T-cell (primary cell): ENCODE measurements at regions not wholly inside any gene's neighbourhood (a gene's known extent, or its start where the extent isn't known, plus 50 kb on each side); places are given as distances from the start of the nearest gene placed in this dataset.

ENCODE experiments used
- ATAC-seq, 4 experiments: fragments of 200-7000 bp in 3 of 4; fragments of 150-1000 bp in 1 of 4; cut with Tn5 transposase; replicated peaks in 1 of 4; 1 replicate in 3 of 4; 2 replicates in 1 of 4; pipeline ENCODE4 v1.10.0; 2021; ENCODE audit warnings: moderate library complexity in 3 of 4, mild to moderate bottlenecking in 2 of 4, moderate number of reproducible peaks in 1 of 4
- CTCF ChIA-PET, 2 donors: fragments of 300-600 bp; sonication (Branson Sonifier 250); formaldehyde crosslinking; loops; one replicate each; lab custom pipeline; 2022; ENCODE audit warnings: antibody characterized with exemption in 2 of 2; lab: Charles Lee
- POLR2A ChIA-PET, 2 donors: fragments of 300-600 bp; sonication (Branson Sonifier 250); formaldehyde crosslinking; loops; one replicate each; lab custom pipeline; 2022; ENCODE audit warnings: antibody characterized with exemption in 2 of 2; lab: Charles Lee
- DNase-seq, 35 experiments: peaks; one replicate each; pipeline versions ENCODE4 v3.0.0 to v3.0.0-alpha.2; 2013 to 2023
- H3K27ac ChIP-seq: one replicate; pipeline ENCODE4 v1.5.1; 2013; ENCODE audit warnings: low read length
- H3K27me3 ChIP-seq, 2 experiments: replicated peaks in 1 of 2; 1 replicate in 1 of 2; 2 replicates in 1 of 2; pipeline versions ENCODE4 v1.6.1 to v1.7.0; 2013; ENCODE audit warnings: low read length in 1 of 2, mixed read lengths in 1 of 2; ENCODE audit not compliant: control insufficient read depth in 2 of 2, insufficient read depth in 2 of 2; ENCODE audit errors: extremely low read depth in 1 of 2
- H3K36me3 ChIP-seq, 2 donors: 1 replicate in 1 of 2; 2 replicates in 1 of 2; pipeline versions ENCODE4 v1.6.1 to v1.7.0; 2013; ENCODE audit warnings: low read length in 1 of 2; ENCODE audit not compliant: control insufficient read depth in 2 of 2, insufficient read depth in 1 of 2; ENCODE audit errors: extremely low read depth in 1 of 2
- H3K4me1 ChIP-seq, 2 experiments: 1 replicate in 1 of 2; 2 replicates in 1 of 2; pipeline versions ENCODE4 v1.6.1 to v1.7.0; 2013; ENCODE audit warnings: low read length in 2 of 2, mixed read lengths in 1 of 2; ENCODE audit not compliant: insufficient read depth in 2 of 2, control insufficient read depth in 1 of 2; ENCODE audit errors: extremely low read depth in 1 of 2
- H3K4me3 ChIP-seq, 2 donors: 1 replicate in 1 of 2; 2 replicates in 1 of 2; pipeline versions ENCODE4 v1.5.1 to v1.7.0; 2013; ENCODE audit warnings: mild to moderate bottlenecking in 2 of 2, low read length in 1 of 2, moderate library complexity in 1 of 2; ENCODE audit not compliant: control insufficient read depth in 1 of 2; ENCODE audit errors: extremely low read depth in 1 of 2
- H3K9me3 ChIP-seq: 2 replicates; pipeline ENCODE4 v1.7.0; 2013
- H3K27ac Mint-ChIP-seq, 2 donors: one replicate each; pipeline ENCODE4 v1.8.0; 2020 to 2021; ENCODE audit warnings: mild to moderate bottlenecking in 2 of 2, mixed read lengths in 2 of 2
- H3K27me3 Mint-ChIP-seq, 2 donors: one replicate each; pipeline ENCODE4 v1.8.0; 2021 to 2022; ENCODE audit warnings: mixed read lengths in 2 of 2
- H3K36me3 Mint-ChIP-seq: one replicate; pipeline ENCODE4 v1.8.0; 2021; ENCODE audit warnings: mixed read lengths
- H3K4me1 Mint-ChIP-seq, 3 donors: one replicate each; pipeline ENCODE4 v1.8.0; 2020 to 2022; ENCODE audit warnings: mixed read lengths in 3 of 3, mild to moderate bottlenecking in 1 of 3
- H3K4me3 Mint-ChIP-seq, 3 donors: one replicate each; pipeline ENCODE4 v1.8.0; 2020 to 2022; ENCODE audit warnings: mild to moderate bottlenecking in 3 of 3, mixed read lengths in 3 of 3, moderate library complexity in 3 of 3
- H3K9me3 Mint-ChIP-seq, 3 donors: one replicate each; pipeline ENCODE4 v1.8.0; 2020 to 2022; ENCODE audit warnings: mixed read lengths in 3 of 3
- WGBS: methylation state at CpG from one replicate; pipeline ENCODE4 v1.1.5; 2013; ENCODE audit warnings: missing lambda C conversion rate; ENCODE audit not compliant: insufficient coverage; 5-methylcytosine and 5-hydroxymethylcytosine counted together

DNA sequence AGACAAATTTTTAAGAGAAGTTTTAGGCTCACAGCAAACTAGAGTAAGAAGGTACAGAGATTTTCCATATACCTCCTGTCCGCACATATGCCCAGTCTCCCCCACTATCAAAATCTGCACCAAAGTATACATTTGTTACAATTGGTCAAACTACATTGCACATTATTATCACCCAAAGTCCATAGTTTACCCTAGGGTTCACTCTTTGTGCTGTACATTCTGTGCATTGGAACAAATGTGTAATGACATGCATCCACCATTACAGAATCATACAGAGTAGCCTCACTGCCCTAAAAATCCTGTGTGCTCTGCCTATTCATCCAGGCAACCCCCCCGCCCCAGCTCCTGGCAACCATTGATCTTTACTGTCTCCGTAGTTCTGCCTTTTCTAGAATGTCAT is 61.7 kb upstream of the SPRED2 start:
- WGBS: 100% methylated on average over 1 of the region's 3 CpGs
- peaks cover 6 to 14% of the 10 kb centered on the region in 2 donors for H3K27me3 Mint-ChIP-seq
- POLR2A ChIA-PET: no interaction called here
- DNase-seq (no peak), ATAC-seq (no peak)
- peaks cover 0 to 4% (median 0%) of the 10 kb centered on the region in 3 donors for H3K9me3 Mint-ChIP-seq
- no peak overlapping the region for H3K27ac ChIP-seq
- no peaks in the 10 kb centered on the region for H3K9me3 ChIP-seq
- H3K36me3 Mint-ChIP-seq: no peaks in the 10 kb centered on the region
- no peak overlapping the region for H3K4me3 ChIP-seq
- H3K36me3 ChIP-seq: no peaks in the 10 kb centered on the region
- CTCF ChIA-PET: no interaction called here
- H3K4me1 ChIP-seq: no peaks in the 10 kb centered on the region
- peaks cover 0 to 6% of the 10 kb centered on the region in 2 experiments for H3K27me3 ChIP-seq
- no peak overlapping the region for H3K27ac Mint-ChIP-seq
- H3K4me3 Mint-ChIP-seq: no peak overlapping the region
- no peaks in the 10 kb centered on the region for H3K4me1 Mint-ChIP-seq

DNA sequence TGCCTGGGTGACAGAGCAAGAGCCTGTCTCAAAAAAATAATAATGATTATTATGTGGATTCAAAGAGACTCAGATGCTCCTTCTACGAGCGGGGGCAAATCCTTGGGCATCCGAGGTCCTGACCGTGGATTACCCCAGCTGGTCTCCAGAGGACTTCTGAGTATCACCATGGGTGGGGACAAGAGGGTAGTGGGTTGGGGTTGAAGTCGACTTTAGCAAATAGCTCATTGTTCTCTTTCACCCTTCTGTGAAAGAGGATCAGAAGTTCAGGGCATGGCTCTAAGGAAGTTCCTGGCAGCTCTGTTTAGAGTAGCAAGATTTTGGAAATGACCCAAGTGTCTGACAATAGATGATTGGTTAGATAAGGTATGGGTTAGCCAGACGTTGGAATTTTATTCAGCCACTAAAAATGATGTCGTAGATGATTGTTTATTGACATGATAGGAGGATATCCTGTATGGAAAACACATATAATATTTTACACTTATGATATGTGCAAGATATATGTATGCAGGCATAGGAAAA is 59.0 kb upstream of the SPRED2 start:
- ChIA-PET POLR2A (no interaction called here), CTCF (no interaction called here)
- Histone ChIP-seq H3K9me3 (no peaks in the 10 kb centered on the region), H3K27ac (no peak overlapping the region), H3K27me3 (peaks cover 0 to 12% of the 10 kb centered on the region in 2 experiments), H3K36me3 (no peaks in the 10 kb centered on the region), H3K4me1 (no peaks in the 10 kb centered on the region), H3K4me3 (no peak overlapping the region)
- Mint-ChIP-seq H3K27me3 (peaks cover 7 to 15% of the 10 kb centered on the region in 2 donors), H3K9me3 (peaks cover 11 to 13% (median 12%) of the 10 kb centered on the region in 3 donors), H3K27ac (no peak overlapping the region), H3K4me3 (no peak overlapping the region), H3K4me1 (no peaks in the 10 kb centered on the region), H3K36me3 (no peaks in the 10 kb centered on the region)
- ATAC-seq (no peak), DNase-seq (no peak)
- 73% methylated on average over 5 of the region's 7 CpGs for WGBS

DNA sequence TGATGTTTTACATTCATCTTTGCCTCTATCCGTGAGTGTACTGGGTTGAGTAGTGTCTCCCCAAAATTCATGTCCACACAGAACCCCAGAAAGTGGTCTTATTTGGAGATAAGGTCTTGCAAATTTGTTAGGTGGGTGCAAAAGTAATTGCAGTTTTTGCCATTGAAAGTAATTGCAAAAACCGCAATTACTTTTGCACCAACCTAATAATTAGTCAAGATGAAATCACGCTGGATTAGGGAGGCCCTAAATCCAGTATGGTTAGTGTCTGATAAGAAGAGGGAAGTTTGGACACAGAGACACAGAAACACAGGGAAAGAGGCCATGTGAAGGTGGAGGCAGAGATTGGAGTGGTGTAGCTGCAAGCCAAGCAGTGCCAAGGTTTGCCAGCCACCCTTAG is 57.8 kb upstream of the SPRED2 start:
- ChIA-PET CTCF (no interaction called here), POLR2A (interaction anchor here in 1 of 2 donors (0.5 kb wide), 1 partner anchor 25 kb away, joined by 3 read pairs; no protein-coding TSS in a partner anchor)
- Mint-ChIP-seq H3K4me3 (no peak overlapping the region), H3K27me3 (peaks cover 7 to 20% of the 10 kb centered on the region in 2 donors), H3K9me3 (peaks cover 11 to 13% (median 12%) of the 10 kb centered on the region in 3 donors), H3K4me1 (no peaks in the 10 kb centered on the region), H3K36me3 (no peaks in the 10 kb centered on the region), H3K27ac (no peak overlapping the region)
- no peak overlapping the region for H3K4me3 ChIP-seq
- peaks cover 0 to 12% of the 10 kb centered on the region in 2 experiments for H3K27me3 ChIP-seq
- no CpG with 5 or more reads among the region's 3 CpGs for WGBS
- no peaks in the 10 kb centered on the region for H3K36me3 ChIP-seq
- no peaks in the 10 kb centered on the region for H3K4me1 ChIP-seq
- H3K9me3 ChIP-seq: no peaks in the 10 kb centered on the region
- DNase-seq (no peak), ATAC-seq (no peak)
- no peak overlapping the region for H3K27ac ChIP-seq

DNA sequence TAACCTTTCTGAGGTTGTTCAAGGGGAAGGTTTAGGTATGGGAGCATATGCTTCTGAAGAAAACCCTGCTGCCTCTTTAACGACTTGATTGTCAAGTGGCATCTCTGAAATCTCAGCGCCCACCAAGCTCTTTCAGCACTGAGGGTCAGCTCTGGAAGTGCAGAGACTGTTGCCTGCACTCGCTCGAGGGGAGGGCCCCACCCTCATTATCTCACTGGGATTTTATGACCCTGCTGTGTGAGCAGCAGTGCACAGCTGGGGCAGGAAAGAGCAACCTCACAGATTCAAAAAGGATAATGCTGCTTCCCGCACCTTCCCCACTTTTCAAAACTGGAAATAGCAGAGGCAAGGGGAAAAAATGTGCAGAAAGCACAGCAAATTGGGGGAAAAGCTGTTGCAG is 56.9 kb upstream of the SPRED2 start:
- H3K36me3 ChIP-seq: no peaks in the 10 kb centered on the region
- no peak for ATAC-seq

DNA sequence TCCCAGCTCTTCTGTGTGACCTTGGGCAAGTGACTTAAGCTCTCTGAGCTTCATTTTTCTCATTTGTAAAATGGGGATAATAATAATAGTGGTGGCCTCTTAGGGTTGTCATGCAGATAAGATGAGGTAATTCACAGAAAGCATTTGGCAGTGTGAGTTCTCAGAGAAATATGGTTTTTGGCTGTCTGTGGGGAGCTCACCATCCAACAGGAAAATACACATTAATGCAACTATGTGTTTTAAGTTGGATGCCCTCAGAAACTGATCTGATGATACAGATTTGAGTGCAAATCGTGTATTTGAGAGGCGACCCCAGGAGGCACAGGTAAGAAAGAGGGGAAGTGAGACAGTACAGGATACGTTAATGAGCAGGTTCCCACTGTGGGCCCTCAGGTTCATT is 56.1 kb upstream of the SPRED2 start:
- no peak overlapping the region for H3K4me3 Mint-ChIP-seq
- DNase-seq (no peak), ATAC-seq (no peak)
- WGBS: 70% methylated on average over 3 of the region's 3 CpGs
- Histone ChIP-seq H3K27ac (no peak overlapping the region), H3K36me3 (no peaks in the 10 kb centered on the region), H3K4me1 (no peaks in the 10 kb centered on the region), H3K9me3 (no peaks in the 10 kb centered on the region), H3K4me3 (no peak overlapping the region), H3K27me3 (peaks cover 0 to 17% of the 10 kb centered on the region in 2 experiments)
- CTCF ChIA-PET: no interaction called here
- no peaks in the 10 kb centered on the region for H3K36me3 Mint-ChIP-seq
- H3K27me3 Mint-ChIP-seq: peaks cover 13 to 26% of the 10 kb centered on the region in 2 donors
- no peak overlapping the region for H3K27ac Mint-ChIP-seq
- no peaks in the 10 kb centered on the region for H3K4me1 Mint-ChIP-seq
- POLR2A ChIA-PET: interaction anchor here in 1 of 2 donors (0.5 kb wide), 1 partner anchor 127 kb away, joined by 3 read pairs; no protein-coding TSS in a partner anchor
- peaks cover 11 to 13% (median 12%) of the 10 kb centered on the region in 3 donors for H3K9me3 Mint-ChIP-seq

More for the DNA sequence above, 56.9 kb upstream of the SPRED2 start:
- Histone ChIP-seq H3K27me3 (peaks cover 0 to 15% of the 10 kb centered on the region in 2 experiments), H3K27ac (no peak overlapping the region), H3K4me1 (no peaks in the 10 kb centered on the region), H3K4me3 (no peak overlapping the region), H3K9me3 (no peaks in the 10 kb centered on the region)
- Mint-ChIP-seq H3K9me3 (peaks cover 11 to 13% (median 12%) of the 10 kb centered on the region in 3 donors), H3K4me3 (no peak overlapping the region), H3K36me3 (no peaks in the 10 kb centered on the region), H3K4me1 (no peaks in the 10 kb centered on the region), H3K27ac (no peak overlapping the region), H3K27me3 (peaks cover 7 to 20% of the 10 kb centered on the region in 2 donors)
- POLR2A ChIA-PET: no interaction called here
- WGBS: 84% methylated on average over 5 of the region's 5 CpGs
- CTCF ChIA-PET: no interaction called here
- DNase-seq: no peak

DNA sequence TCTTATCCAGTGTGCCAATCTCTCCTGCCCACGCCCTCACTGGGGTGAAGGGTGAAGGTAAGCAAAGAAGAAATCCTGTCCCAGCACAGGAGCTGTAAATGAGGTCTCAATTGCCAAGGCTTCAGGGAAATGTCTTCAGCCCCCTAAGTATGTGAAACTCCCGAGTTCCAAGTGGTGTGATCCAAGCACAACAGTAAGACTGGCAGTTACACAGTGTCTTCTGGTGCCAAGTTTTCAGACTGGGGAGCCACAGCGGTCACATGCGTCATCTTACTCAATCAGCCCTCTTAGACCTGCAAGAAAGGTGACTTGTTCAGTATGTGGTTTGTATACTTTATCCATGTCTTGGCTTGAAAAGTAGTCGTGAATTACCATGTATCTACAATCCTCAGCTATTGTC is 55.0 kb upstream of the SPRED2 start:
- no peaks in the 10 kb centered on the region for H3K4me1 ChIP-seq
- no peak overlapping the region for H3K4me3 Mint-ChIP-seq
- H3K36me3 Mint-ChIP-seq: no peaks in the 10 kb centered on the region
- no peaks in the 10 kb centered on the region for H3K4me1 Mint-ChIP-seq
- no peak overlapping the region for H3K4me3 ChIP-seq
- H3K27me3 Mint-ChIP-seq: peaks cover 13 to 26% of the 10 kb centered on the region in 2 donors
- H3K27ac ChIP-seq: no peak overlapping the region
- ChIA-PET CTCF (no interaction called here), POLR2A (no interaction called here)
- DNase-seq (no peak), ATAC-seq (no peak)
- H3K36me3 ChIP-seq: no peaks in the 10 kb centered on the region
- H3K9me3 Mint-ChIP-seq: peaks cover 11 to 13% (median 12%) of the 10 kb centered on the region in 3 donors
- WGBS: no CpG with 5 or more reads among the region's 5 CpGs
- H3K9me3 ChIP-seq: no peaks in the 10 kb centered on the region
- H3K27me3 ChIP-seq: peaks cover 0 to 17% of the 10 kb centered on the region in 2 experiments
- H3K27ac Mint-ChIP-seq: no peak overlapping the region
